K562 (cell line): ENCODE measurements at regions not wholly inside any gene's neighbourhood (a gene's known extent, or its start where the extent isn't known, plus 50 kb on each side); places are given as distances from the start of the nearest gene placed in this dataset.

Source experiments
- ATAC-seq: fragments of 200-7000 bp; cut with Tn5 transposase; 3 replicates; pipeline ENCODE4 v1.9.1; 2020; ENCODE audit warnings: moderate library complexity
- BruUV-seq: library from RNA; stranded (reverse); fragments of 400-500 nt; replicated peaks from 2 replicates; lab custom pipeline; 2021; lab: Mats Ljungman, UMichigan
- CTCF ChIA-PET: fragments of 300-600 bp; formaldehyde crosslinking; extraction: SDS; loops from one replicate; lab custom pipeline; 2021; ENCODE audit warnings: low intra/inter-chr PET ratio; lab: Yijun Ruan, JAX
- POLR2A ChIA-PET: fragments of 300-600, 350-650 bp; sonication (Branson Sonifier 250); formaldehyde crosslinking; extraction: SDS; loops from one replicate; lab custom pipeline; 2021; ENCODE audit warnings: antibody characterized with exemption, inconsistent platforms; lab: Yijun Ruan, JAX
- DNase-seq, 4 experiments: peaks; one replicate each; pipeline versions ENCODE4 v3.0.0 to v3.0.0-alpha.2; 2011 to 2018; ENCODE audit warnings: low spot score in 3 of 4, mixed read lengths in 3 of 4; ENCODE audit errors: extremely low read depth in 1 of 4
- FAIRE-seq: peaks from 2 replicates; lab custom pipeline; 2011; peaks lifted over from hg19 to GRCh38; lab: Jason Lieb, UNC
- H2AFZ ChIP-seq: 2 replicates; pipeline ENCODE4 v1.6.0; 2011; ENCODE audit warnings: low read depth, low read length, control low read depth, inconsistent platforms
- H3K27ac ChIP-seq: fragments of 200-600 bp; 3 replicates; pipeline ENCODE4 v1.8.0; 2011; ENCODE audit warnings: low read depth, mild to moderate bottlenecking, control low read depth, inconsistent platforms, low read length, moderate library complexity, mixed read lengths; ENCODE audit errors: extremely low read depth
- H3K27me3 ChIP-seq, 2 experiments: fragments of 300-600 bp in 1 of 2; 2 replicates in 1 of 2; 3 replicates in 1 of 2; pipeline versions ENCODE4 v1.6.0 to v1.8.0; 2011; ENCODE audit warnings: inconsistent platforms in 2 of 2, low read length in 2 of 2, mild to moderate bottlenecking in 1 of 2, mixed read lengths in 1 of 2, moderate library complexity in 1 of 2; ENCODE audit not compliant: control insufficient read depth in 2 of 2, insufficient read depth in 2 of 2
- H3K36me3 ChIP-seq: fragments of 300-600 bp; 3 replicates; pipeline ENCODE4 v1.8.0; 2011; ENCODE audit warnings: mild to moderate bottlenecking, low read length, inconsistent platforms; ENCODE audit not compliant: control insufficient read depth, insufficient read depth
- H3K4me1 ChIP-seq, 2 experiments: fragments of 200-600 bp in 1 of 2; replicated peaks in 1 of 2; 2 replicates in 1 of 2; 3 replicates in 1 of 2; pipeline versions ENCODE4 v1.5.1 to v1.8.0; 2011; ENCODE audit warnings: inconsistent platforms in 2 of 2, low read length in 2 of 2, mild to moderate bottlenecking in 1 of 2, mixed read lengths in 1 of 2, moderate library complexity in 1 of 2; ENCODE audit not compliant: control insufficient read depth in 2 of 2, insufficient read depth in 2 of 2
- H3K4me2 ChIP-seq: 2 replicates; pipeline ENCODE4 v1.6.1; 2011; ENCODE audit warnings: low read length, control low read depth, inconsistent platforms, mixed read lengths; ENCODE audit not compliant: insufficient read depth
- H3K4me3 ChIP-seq: fragments of 200-600 bp; sonication (generic), shearing (Covaris generic); 2 replicates; pipeline ENCODE4 v1.5.1; 2016; ENCODE audit warnings: control low read depth, inconsistent platforms
- H3K79me2 ChIP-seq: fragments of 200-600 bp; 3 replicates; pipeline ENCODE4 v1.8.0; 2011; ENCODE audit warnings: low read length, inconsistent platforms; ENCODE audit not compliant: control insufficient read depth, insufficient read depth
- H3K9ac ChIP-seq, 2 experiments: 2 replicates each; pipeline versions ENCODE4 v1.6.0 to v1.6.1; 2011; ENCODE audit warnings: low read depth in 2 of 2, low read length in 2 of 2, control low read depth in 1 of 2, inconsistent platforms in 1 of 2, mild to moderate bottlenecking in 1 of 2, mixed read lengths in 1 of 2; ENCODE audit not compliant: insufficient read depth in 1 of 2
- H3K9me1 ChIP-seq: one replicate; pipeline ENCODE4 v1.6.0; 2011; ENCODE audit warnings: inconsistent platforms, mild to moderate bottlenecking, low read length, moderate library complexity; ENCODE audit not compliant: control insufficient read depth, insufficient read depth
- H3K9me3 ChIP-seq: replicated peaks from 2 replicates; pipeline ENCODE4 v1.5.1; 2011; ENCODE audit warnings: low read depth, low read length, inconsistent platforms; ENCODE audit not compliant: control insufficient read depth, insufficient read depth
- H4K20me1 ChIP-seq: replicated peaks from 2 replicates; pipeline ENCODE4 v1.6.1; 2011; ENCODE audit warnings: low read length, inconsistent platforms, mixed read lengths; ENCODE audit not compliant: control insufficient read depth, insufficient read depth
- ATF2 ChIP-seq: sonication (generic); formaldehyde crosslinking; IDR thresholded peaks from 2 replicates; pipeline ENCODE4 v1.8.1; 2022; ENCODE audit warnings: missing genetic modification reagents
- BHLHE40 ChIP-seq: IDR thresholded peaks from 2 replicates; pipeline ENCODE4 v1.6.1; 2011; ENCODE audit warnings: low read length, improper control_type of control experiment
- CC2D1A ChIP-seq: fragments of 450-650 bp; IDR thresholded peaks from 2 replicates; pipeline ENCODE4 v1.6.1; 2017; ENCODE audit warnings: mild to moderate bottlenecking
- CHCHD3 ChIP-seq: fragments of 250-450 bp; sonication (Bioruptor Pico); IDR thresholded peaks from 2 replicates; pipeline ENCODE4 v2.1.2; 2022; ENCODE audit warnings: mild to moderate bottlenecking
- HDAC3 ChIP-seq: fragments of 450-650 bp; IDR thresholded peaks from 2 replicates; pipeline ENCODE4 v1.6.1; 2018; ENCODE audit warnings: borderline replicate concordance, mild to moderate bottlenecking, moderate library complexity; ENCODE audit not compliant: partially characterized antibody
- KAT2B ChIP-seq: IDR thresholded peaks from one replicate; pipeline ENCODE4 v1.6.1; 2012; ENCODE audit warnings: low read depth, mild to moderate bottlenecking, control low read depth, inconsistent platforms, low read length, moderate library complexity
- LEF1 ChIP-seq: fragments of 450-650 bp; IDR thresholded peaks from 2 replicates; pipeline ENCODE4 v1.6.1; 2016; ENCODE audit warnings: mild to moderate bottlenecking
- MAFG ChIP-seq: fragments of 450-650 bp; conservative IDR thresholded peaks from 2 replicates; pipeline ENCODE4 v1.6.1; 2016; ENCODE audit warnings: missing genetic modification characterization, missing compliant biosample characterization
- MEIS2 ChIP-seq: fragments of 450-650 bp; IDR thresholded peaks from 2 replicates; pipeline ENCODE4 v1.6.1; 2014; ENCODE audit warnings: mild to moderate bottlenecking; ENCODE audit not compliant: partially characterized antibody
- NCOA2 ChIP-seq, 2 experiments: fragments of 450-650 bp; IDR thresholded peaks; 2 replicates each; pipeline ENCODE4 v1.6.1; 2018; ENCODE audit warnings: mild to moderate bottlenecking in 2 of 2, moderate library complexity in 1 of 2; ENCODE audit not compliant: partially characterized antibody in 2 of 2
- NR1H2 ChIP-seq: sonication (generic); formaldehyde crosslinking; IDR thresholded peaks from 2 replicates; pipeline ENCODE4 v1.4.0; 2020; ENCODE audit warnings: mild to moderate bottlenecking, missing genetic modification reagents
- RBFOX2 ChIP-seq: fragments of 200-400 bp; formaldehyde crosslinking; IDR thresholded peaks from 2 replicates; pipeline ENCODE4 v1.6.1; 2017; ENCODE audit warnings: low read depth, mild to moderate bottlenecking, low read length, moderate library complexity
- RFX1 ChIP-seq: fragments of 450-650 bp; IDR thresholded peaks from 2 replicates; pipeline ENCODE4 v1.6.1; 2016; ENCODE audit warnings: mild to moderate bottlenecking, moderate library complexity
- RNF219 ChIP-seq: fragments of 250-450 bp; sonication (Bioruptor Pico); IDR thresholded peaks from 2 replicates; pipeline ENCODE4 v1.5.0; 2022; ENCODE audit warnings: mild to moderate bottlenecking
- TFAM ChIP-seq: fragments of 250-450 bp; sonication (Bioruptor Pico); conservative IDR thresholded peaks from 2 replicates; pipeline ENCODE4 v1.5.0; 2021; ENCODE audit warnings: mild to moderate bottlenecking, moderate library complexity
- XRCC5 ChIP-seq: fragments of 200-400 bp; formaldehyde crosslinking; IDR thresholded peaks from 2 replicates; pipeline ENCODE4 v1.6.1; 2017; ENCODE audit warnings: low read depth, mild to moderate bottlenecking, low read length
- ZBTB8A ChIP-seq: fragments of 450-650 bp; IDR thresholded peaks from 2 replicates; pipeline ENCODE4 v1.6.1; 2018; ENCODE audit warnings: mild to moderate bottlenecking, moderate library complexity; ENCODE audit not compliant: partially characterized antibody
- ZNF263 ChIP-seq: sonication (generic); formaldehyde crosslinking; IDR thresholded peaks from 2 replicates; pipeline ENCODE4 v1.8.0; 2022; ENCODE audit warnings: mild to moderate bottlenecking, missing genetic modification reagents, borderline replicate concordance
- ZSCAN29 ChIP-seq: fragments of 450-650 bp; IDR thresholded peaks from 2 replicates; pipeline ENCODE4 v1.6.1; 2017
- WGBS: fragments of 100-300 bp; shearing (Covaris generic); methylation state at CpG from one replicate; pipeline ENCODE4 v1.1.6; 2016; ENCODE audit warnings: low coverage, mixed read lengths; ENCODE audit not compliant: insufficient coverage; ENCODE audit errors: missing lambda C conversion rate; 5-methylcytosine and 5-hydroxymethylcytosine counted together
- in situ Hi-C: fragments of 300-500 bp; cut with MboI; formaldehyde crosslinking; loops from 4 replicates; pipeline ENCODE4 v1.15.0; 2018; ENCODE audit warnings: inconsistent platforms, mixed read lengths
- intact Hi-C: fragments of 100-400 bp; cut with micrococcal nuclease; formaldehyde crosslinking; loops from 2 replicates; pipeline ENCODE4 v1.14.2; 2022

- BruUV-seq: no TSS peak
- ATAC-seq (no peak), FAIRE-seq (no peak), DNase-seq (no peak)
- Histone ChIP-seq H3K4me1 (no peaks in the 10 kb centered on the region), H3K4me2 (no peak overlapping the region), H4K20me1 (no peaks in the 10 kb centered on the region), H3K36me3 (no peaks in the 10 kb centered on the region), H2AFZ (no peak overlapping the region), H3K27me3 (no peaks in the 10 kb centered on the region), H3K27ac (no peak overlapping the region), H3K9ac (no peak overlapping the region), H3K9me1 (no peaks in the 10 kb centered on the region), H3K4me3 (no peak overlapping the region), H3K9me3 (no peaks in the 10 kb centered on the region), H3K79me2 (no peaks in the 10 kb centered on the region)
- in situ Hi-C loops: no loop called here
- WGBS: 0% methylated on average over 1 of the region's 1 CpG
- TF ChIP-seq HDAC3 (no peak), NR1H2 (no peak), MEIS2 (no peak), BHLHE40 (no peak), RBFOX2 (no peak), XRCC5 (no peak), ZBTB8A (no peak), LEF1 (no peak), MAFG (tag) (no peak), CC2D1A (no peak), CHCHD3 (CRISPR knock-in tag) (no peak), TFAM (CRISPR knock-in tag) (no peak), RFX1 (no peak), ATF2 (CRISPR knock-in tag) (no peak), KAT2B (no peak), RNF219 (no peak), NCOA2 (IDR thresholded peaks at IDR 0.05; ENCODE audit: partially characterized antibody in 2 of 2) (no peak), ZNF263 (CRISPR knock-in tag) (no peak), ZSCAN29 (no peak)
- ChIA-PET CTCF (no interaction called here), POLR2A (no interaction called here)
- intact Hi-C loops: no loop called here
These were observed 87.9 kb upstream of the TMEM106B start for GRCh38 chr7:12123172-12123571.
